ENCODE measurements at regions not wholly inside any gene's neighbourhood (a gene's known extent, or its start where the extent isn't known, plus 50 kb on each side); places are given as distances from the start of the nearest gene placed in this dataset.

DNA sequence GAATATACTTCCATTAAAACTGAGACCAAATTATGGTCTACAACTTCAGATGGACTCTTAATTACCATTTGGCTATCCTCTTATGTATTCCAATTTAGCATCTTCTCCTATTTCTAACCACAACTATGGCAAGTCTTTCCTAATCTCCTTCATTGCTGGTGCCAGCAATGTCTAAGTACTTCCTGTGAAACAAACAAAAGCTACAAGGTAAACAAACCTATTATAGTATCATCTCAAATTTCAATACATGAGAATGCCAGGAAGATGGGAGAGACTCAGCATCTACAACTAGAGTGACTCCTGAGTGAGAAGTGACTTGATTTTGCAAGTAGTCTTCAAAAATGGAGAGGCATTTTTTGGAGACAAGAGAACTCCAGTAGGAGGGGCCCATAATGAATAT, 202.9 kb upstream of the ATXN7L3B start:
- intact Hi-C loops (cut with DNase I; ENCODE audit: low total_unique reads): no loop called here
- H3K4me1 ChIP-seq: no peaks in the 10 kb centered on the region
- TF ChIP-seq EP300 (IDR thresholded peaks at IDR 0.05): no peak
- TF ChIP-seq, protein P1, sequence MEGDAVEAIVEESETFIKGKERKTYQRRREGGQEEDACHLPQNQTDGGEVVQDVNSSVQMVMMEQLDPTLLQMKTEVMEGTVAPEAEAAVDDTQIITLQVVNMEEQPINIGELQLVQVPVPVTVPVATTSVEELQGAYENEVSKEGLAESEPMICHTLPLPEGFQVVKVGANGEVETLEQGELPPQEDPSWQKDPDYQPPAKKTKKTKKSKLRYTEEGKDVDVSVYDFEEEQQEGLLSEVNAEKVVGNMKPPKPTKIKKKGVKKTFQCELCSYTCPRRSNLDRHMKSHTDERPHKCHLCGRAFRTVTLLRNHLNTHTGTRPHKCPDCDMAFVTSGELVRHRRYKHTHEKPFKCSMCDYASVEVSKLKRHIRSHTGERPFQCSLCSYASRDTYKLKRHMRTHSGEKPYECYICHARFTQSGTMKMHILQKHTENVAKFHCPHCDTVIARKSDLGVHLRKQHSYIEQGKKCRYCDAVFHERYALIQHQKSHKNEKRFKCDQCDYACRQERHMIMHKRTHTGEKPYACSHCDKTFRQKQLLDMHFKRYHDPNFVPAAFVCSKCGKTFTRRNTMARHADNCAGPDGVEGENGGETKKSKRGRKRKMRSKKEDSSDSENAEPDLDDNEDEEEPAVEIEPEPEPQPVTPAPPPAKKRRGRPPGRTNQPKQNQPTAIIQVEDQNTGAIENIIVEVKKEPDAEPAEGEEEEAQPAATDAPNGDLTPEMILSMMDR (IDR thresholded peaks at IDR 0.05): no peak
- no peak for TF ChIP-seq POLR2AphosphoS5 (IDR thresholded peaks at IDR 0.05)
- no peak for TF ChIP-seq POLR2A (IDR thresholded peaks at IDR 0.05)

DNA sequence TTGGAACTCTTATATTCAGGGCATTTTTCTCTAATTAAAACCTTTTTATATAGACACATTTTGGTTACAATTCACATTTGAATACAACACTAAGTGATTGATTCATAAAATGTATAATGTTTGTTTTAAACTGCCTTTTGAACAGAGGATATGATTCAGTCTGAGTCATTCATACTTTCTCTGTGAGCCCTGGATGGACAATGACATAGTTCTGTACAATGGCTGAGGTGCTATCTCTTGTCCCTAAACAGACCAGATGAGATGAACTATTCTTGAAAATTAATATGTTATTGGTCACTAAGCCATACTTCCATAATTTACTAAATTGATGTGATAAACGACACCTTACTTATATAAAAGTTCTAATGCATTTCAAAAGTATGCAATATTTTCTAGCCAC, 199.7 kb upstream of the ATXN7L3B start:
- intact Hi-C loops (cut with DNase I; ENCODE audit: low total_unique reads): no loop called here
- Histone ChIP-seq H3K4me1 (no peaks in the 10 kb centered on the region), H3K4me3 (no peak overlapping the region), H3K36me3 (no peaks in the 10 kb centered on the region), H3K27ac (no peak overlapping the region), H3K27me3 (no peaks in the 10 kb centered on the region), H3K9me3 (no peaks in the 10 kb centered on the region)
- 0 to 93% (median 44%) methylated on average over 1 of the region's 1 CpG for WGBS, 5 donors
- no peak for DNase-seq
- TF ChIP-seq POLR2A (IDR thresholded peaks at IDR 0.05): no peak
- TF ChIP-seq EP300 (IDR thresholded peaks at IDR 0.05): no peak
- no peak for TF ChIP-seq POLR2AphosphoS5 (IDR thresholded peaks at IDR 0.05)
- TF ChIP-seq, protein P1 (IDR thresholded peaks at IDR 0.05): no peak

More for the DNA sequence above, 202.9 kb upstream of the ATXN7L3B start:
- no peaks in the 10 kb centered on the region for H3K9me3 ChIP-seq
- H3K36me3 ChIP-seq: no peaks in the 10 kb centered on the region
- H3K27me3 ChIP-seq: no peaks in the 10 kb centered on the region
- H3K4me3 ChIP-seq: no peak overlapping the region
- H3K27ac ChIP-seq: no peak overlapping the region
- no peak for DNase-seq

DNA sequence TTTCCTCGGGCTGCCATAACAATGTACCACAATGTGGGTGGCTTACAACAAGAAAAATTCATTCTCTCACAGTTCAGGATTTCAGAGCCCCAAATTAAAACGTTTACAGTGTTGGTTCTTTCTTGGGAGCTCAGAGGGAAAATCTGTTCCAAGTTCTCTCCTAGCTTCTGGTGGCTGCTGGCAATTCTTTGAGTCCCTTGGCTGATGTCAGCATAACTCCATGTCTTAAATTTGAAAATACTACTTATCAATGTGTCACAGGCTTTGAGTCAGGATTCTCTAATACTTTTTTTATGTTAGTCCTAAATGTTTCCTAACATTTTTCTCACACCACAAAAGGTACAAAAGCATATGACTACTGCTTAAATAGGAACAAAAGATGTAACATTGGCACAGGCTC, 198.4 kb upstream of the ATXN7L3B start:
- Histone ChIP-seq H3K9me3 (no peaks in the 10 kb centered on the region), H3K27ac (no peak overlapping the region), H3K4me1 (no peaks in the 10 kb centered on the region), H3K4me3 (no peak overlapping the region), H3K27me3 (no peaks in the 10 kb centered on the region), H3K36me3 (no peaks in the 10 kb centered on the region)
- intact Hi-C loops (cut with DNase I; ENCODE audit: low total_unique reads): no loop called here
- no peak for DNase-seq
- WGBS, 5 donors: 26 to 48% (median 38%) methylated on average over 2 of the region's 2 CpGs
- TF ChIP-seq POLR2A (IDR thresholded peaks at IDR 0.05) (no peak), EP300 (IDR thresholded peaks at IDR 0.05) (no peak), POLR2AphosphoS5 (IDR thresholded peaks at IDR 0.05) (no peak)
- TF ChIP-seq, protein P1 (IDR thresholded peaks at IDR 0.05): no peak

DNA sequence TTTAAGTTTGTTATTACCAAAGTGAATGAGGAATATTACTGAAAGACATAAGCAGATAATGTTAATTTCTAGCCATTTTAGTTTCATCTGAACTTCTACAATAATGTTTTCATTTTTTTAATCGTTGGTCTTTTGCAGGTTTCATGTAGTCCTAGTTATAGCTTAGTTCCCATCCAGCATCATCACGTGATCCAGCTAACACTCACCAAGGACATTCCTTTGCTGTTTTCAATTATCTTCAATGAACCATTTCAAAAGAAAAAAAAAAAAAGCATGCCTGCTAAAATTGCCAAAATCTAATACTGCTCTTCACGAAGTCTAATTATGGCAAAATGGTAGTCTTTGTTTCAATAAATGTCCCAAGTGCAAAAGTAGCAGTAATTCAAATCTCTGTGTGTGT, 187.7 kb upstream of the ATXN7L3B start:
- no peak for DNase-seq
- Histone ChIP-seq H3K4me3 (no peak overlapping the region), H3K36me3 (no peaks in the 10 kb centered on the region), H3K9me3 (no peaks in the 10 kb centered on the region), H3K27me3 (no peaks in the 10 kb centered on the region), H3K27ac (no peak overlapping the region), H3K4me1 (no peaks in the 10 kb centered on the region)
- WGBS, 5 donors: 65 to 79% (median 76%) methylated on average over 3 of the region's 3 CpGs
- intact Hi-C loops (cut with DNase I; ENCODE audit: low total_unique reads): no loop called here
- TF ChIP-seq, protein P1 (IDR thresholded peaks at IDR 0.05): no peak
- TF ChIP-seq POLR2A (IDR thresholded peaks at IDR 0.05): no peak
- TF ChIP-seq POLR2AphosphoS5 (IDR thresholded peaks at IDR 0.05): no peak
- no peak for TF ChIP-seq EP300 (IDR thresholded peaks at IDR 0.05)
